CD4-positive, alpha-beta T cell treated with Interleukin-15 for 4 hours (primary cell): ENCODE measurements at regions not wholly inside any gene's neighbourhood (a gene's known extent, or its start where the extent isn't known, plus 50 kb on each side); places are given as distances from the start of the nearest gene placed in this dataset.
"Not testable (repeated sequence)": the region's sequence is repeated elsewhere in the genome, so short reads cannot be mapped to it uniquely, and the experiment has no call there.

Source experiments
- DNase-seq: peaks from one replicate; pipeline ENCODE4 v3.0.0-alpha.2; 2020; ENCODE audit warnings: low spot score

GRCh38 chr14:105919458-105920150 is 393.2 kb downstream of the TMEM121 start:
- DNase-seq, result no peak

DNA sequence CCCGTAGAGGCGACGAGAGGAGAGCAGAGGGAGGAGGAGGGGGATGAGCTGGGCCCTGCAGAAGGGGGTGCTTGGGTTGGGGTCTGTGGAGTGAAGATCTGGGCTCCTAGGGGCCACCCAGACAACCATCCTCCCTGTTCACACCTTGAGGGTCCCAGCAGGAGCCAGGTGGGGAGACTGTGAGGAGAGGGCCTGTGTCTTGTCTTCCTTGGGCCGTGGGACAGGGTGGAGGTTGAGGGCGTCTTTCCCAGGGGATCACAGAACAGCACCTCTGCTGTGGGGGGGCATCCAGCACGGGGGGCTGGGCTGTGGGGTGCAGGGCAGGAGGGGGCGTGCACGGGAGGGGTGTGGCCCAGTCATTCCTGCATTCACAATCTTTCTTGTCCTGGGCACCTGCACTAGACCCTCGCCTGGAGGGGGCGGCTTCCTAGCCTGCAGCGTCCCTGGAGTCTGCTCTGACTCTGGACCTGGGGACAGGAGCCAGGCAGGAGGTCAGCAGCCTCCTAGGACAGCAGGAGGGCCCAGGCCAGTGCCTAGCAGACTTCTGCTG is 393.8 kb downstream of the TMEM121 start:
- not testable (repeated sequence) for DNase-seq

DNA sequence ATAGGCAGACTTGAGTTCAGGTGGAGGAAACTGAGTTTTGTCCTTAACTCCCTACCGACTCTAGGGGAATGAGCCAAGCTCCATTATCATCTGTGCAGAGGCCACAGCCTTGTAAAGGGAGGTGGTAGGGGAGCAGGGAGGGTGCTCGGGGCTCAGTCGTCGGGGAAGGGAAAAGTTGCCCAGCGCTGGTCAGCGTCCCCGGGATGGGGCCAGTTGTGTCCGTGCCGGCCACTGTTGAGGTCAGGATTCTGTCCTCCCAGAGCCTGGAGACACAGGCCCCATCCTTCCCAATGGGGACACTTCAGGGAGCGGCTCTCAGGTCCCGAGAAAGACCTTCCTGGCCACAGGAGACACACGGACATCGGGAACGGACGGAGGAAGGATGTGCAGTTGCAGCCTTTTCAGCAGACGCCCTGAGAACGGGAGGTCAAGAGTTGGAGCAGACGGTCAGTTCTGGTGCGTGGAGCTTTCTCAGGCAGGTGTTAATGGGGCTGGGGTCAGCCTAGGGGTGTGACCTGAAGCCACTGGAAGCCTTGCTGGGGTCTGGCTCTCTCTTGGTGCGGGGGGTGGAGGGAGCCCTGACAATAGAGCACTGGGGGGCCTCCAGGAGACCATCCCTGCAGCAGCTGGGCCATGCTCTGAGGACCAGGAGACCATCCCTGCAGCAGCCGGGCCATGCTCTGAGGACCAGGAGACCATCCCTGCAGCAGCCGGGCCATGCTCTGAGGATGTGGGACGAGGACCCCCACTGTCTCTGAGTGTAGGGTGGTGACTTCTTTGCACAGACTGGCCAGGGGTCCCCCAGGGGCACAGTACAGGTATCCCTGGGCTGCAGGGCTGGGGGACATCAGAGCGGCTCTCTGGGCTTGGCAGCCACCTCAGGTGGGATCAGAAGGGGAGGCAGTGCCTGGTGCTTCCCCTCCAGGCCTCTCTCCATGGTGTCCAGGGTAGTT is 394.7 kb downstream of the TMEM121 start:
- not testable (repeated sequence) for DNase-seq

DNA sequence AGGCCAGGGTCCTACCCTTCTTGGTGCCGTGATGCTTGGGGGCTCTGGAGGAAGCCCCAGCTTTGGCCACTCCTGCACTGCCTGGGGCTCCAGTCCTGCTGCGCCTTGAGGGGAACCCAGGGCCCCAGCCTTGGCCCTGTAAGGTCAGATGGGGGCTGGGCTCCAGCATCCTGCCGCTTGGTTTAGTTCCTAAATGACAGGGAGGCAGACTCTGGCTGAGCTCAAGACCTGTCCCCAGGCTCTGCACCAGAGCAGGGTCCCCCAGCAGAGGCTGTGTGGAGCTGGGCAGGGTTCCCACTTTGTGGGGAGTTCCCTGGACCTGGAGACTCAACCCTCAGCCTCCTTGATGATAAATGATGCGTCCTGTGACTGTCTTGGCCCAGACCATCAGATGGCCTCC is 395.4 kb downstream of the TMEM121 start:
- not testable (repeated sequence) for DNase-seq

DNA sequence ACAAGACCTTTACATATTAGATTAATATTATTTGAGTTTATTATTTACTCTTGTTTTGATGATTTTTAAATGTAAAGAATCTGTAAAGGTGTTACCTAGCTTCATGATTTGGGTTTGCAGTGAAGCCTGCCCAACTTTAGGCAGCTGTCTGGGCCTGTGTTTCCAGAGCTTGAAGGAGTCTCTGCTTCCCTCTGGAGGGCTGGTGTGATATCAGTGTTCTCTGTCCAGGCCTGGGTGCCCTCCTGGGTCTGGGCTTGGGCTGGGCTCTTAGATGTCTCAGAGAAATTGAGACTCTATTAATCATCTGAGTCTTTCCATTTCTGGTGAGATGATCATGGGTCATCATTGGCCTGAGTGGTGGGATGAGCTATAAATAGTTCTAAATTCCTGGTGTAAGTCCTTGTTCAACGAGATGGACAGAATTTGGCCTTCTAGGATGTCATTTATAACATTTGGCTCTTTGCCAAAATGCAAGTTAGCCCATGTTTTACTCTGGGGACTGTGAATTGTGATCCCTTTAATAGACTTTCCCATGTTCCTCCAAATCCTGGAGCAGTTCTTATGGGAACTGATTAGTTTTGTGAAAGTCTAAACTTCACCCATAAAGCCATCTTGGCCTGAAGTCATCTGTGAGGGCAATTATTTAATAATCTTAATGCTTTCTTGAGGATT is 397.3 kb downstream of the TMEM121 start:
- DNase-seq, result not testable (repeated sequence)

DNA sequence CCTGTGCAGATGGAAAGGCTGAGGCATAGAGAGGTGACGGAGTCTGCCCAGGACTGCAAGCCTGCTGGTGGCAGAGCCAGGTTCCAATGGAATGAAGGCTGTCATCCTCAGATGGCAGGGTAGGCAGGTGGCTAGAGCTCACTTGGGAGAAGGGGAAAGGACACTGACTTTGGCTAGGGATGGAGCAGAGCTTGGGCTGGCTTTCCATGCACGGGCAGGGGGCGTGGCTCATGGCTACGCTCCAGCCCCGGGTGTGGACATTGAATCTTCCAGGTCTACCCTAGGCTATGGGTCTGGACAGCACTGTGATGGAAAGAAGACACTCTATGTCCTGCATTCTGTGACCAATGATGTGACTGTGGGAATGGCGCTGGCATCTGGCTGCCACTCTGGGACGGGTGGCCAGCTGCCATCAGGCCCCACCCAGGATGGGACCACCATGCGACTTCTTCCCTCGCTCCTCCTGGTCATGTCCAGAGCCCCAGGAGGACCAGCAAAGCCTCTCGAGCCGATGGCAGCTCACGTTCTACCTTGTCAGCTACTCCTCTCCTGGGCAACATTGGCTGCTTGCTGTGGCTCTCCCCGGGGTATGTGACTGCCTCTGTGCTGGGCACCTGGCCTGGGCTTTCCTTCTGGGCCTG is 398.7 kb downstream of the TMEM121 start:
- no peak for DNase-seq

GRCh38 chr14:105925615-105926372 is 399.4 kb downstream of the TMEM121 start:
- no peak for DNase-seq

DNA sequence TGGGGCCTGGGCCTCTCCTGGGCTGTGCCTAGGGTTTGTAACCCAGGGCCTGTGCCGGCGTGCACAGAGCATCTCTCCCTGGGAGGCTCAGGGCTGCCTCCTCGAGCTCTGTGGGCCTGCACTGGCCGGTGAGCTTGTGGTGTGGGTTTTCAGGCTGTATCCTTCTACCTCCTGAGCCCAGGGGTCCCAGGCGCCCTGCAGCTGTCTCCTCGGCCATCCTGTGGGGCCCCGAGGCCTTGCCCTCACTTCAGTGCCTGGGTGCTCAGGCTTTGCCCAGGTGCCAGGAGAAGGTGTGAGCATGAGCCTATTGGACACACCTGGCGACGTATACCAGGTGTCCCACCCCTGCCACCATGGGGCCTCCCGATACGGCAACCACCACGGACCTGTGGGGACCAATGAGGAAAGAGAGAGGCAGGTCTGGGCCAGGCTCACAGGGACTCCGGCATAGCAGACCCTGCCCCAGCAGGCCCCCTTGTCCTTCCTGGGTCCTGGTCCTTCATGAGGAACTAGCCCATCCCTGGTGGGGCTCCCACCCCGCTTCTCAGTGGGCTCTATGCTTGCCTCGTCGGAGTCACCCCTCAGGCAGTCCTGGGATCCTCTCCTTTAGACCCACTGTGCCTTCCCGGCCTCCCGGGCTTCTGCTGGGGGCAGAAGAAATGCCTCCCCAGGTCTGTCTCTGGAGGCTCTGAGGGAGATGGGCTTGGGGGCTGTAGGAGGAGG is 400.2 kb downstream of the TMEM121 start:
- DNase-seq, result no peak

- DNase-seq, result no peak
Observed at GRCh38 chr14:105927096-105928060, 401.0 kb downstream of the TMEM121 start.

- DNase-seq, result not testable (repeated sequence)
Observed at GRCh38 chr14:105928171-105929111, 402.1 kb downstream of the TMEM121 start.

- no peak for DNase-seq
Observed at GRCh38 chr14:105929327-105930081, 403.1 kb downstream of the TMEM121 start.

DNA sequence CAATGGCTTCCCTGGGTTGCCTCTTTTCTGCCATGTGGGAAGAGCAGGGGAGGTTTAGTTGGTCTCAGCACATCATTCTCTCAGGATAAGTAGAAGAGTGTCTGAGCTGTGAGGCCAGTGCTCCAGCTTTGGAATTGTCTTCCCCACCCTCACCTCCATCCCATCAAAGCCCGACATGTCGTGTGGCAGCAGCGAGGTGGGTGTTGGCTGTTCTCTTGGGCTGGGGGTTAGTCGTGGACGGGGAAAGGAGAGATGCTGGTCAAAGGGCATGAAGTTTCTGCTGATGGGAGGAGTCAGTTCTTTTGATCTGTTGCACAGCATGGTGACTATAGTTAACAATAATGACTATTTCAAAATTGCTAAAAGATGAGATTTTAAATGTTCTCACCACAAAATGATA is 404.2 kb downstream of the TMEM121 start:
- no peak for DNase-seq

- no peak for DNase-seq
Observed at GRCh38 chr14:105931808-105932483, 405.6 kb downstream of the TMEM121 start.

- no peak for DNase-seq
Observed at GRCh38 chr14:105933238-105933637, 406.9 kb downstream of the TMEM121 start.

DNA sequence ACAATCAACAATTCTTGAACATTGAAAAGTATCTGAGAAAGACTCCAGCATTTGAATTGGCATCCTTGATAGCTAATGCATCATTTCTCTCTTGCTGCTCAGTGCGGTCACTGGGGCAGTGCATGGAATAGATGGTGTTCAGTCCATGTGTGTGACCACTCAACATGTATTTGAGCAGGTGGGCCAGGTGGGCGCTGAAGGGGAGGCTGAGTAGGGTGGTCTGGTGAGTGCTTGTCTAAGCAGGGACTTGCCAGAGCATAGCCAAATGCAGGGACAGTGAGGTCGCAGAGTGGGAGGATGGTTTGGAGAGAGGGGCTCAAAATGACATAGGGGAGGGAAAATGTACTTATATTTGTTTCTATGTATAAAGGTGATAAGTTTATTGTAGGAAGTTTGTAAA is 409.0 kb downstream of the TMEM121 start:
- DNase-seq, result no peak

- no peak for DNase-seq
Observed at GRCh38 chr14:105937253-105938054, 411.1 kb downstream of the TMEM121 start.
